Glutamatergic neuron (in vitro differentiated cells): ENCODE measurements at regions not wholly inside any gene's neighbourhood (a gene's known extent, or its start where the extent isn't known, plus 50 kb on each side); places are given as distances from the start of the nearest gene placed in this dataset.

Source experiments
- DNase-seq: peaks from one replicate; pipeline ENCODE4 v3.0.0; 2022
- H3K27ac Mint-ChIP-seq: one replicate; pipeline ENCODE4 v1.8.0; 2020; ENCODE audit warnings: mild to moderate bottlenecking, mixed read lengths, inconsistent platforms; ENCODE audit not compliant: unreplicated experiment
- H3K27me3 Mint-ChIP-seq: one replicate; pipeline ENCODE4 v1.8.0; 2020; ENCODE audit warnings: mild to moderate bottlenecking, moderate library complexity, mixed read lengths, inconsistent platforms; ENCODE audit not compliant: unreplicated experiment
- H3K36me3 Mint-ChIP-seq: one replicate; pipeline ENCODE4 v1.8.0; 2020; ENCODE audit warnings: mild to moderate bottlenecking, mixed read lengths, inconsistent platforms; ENCODE audit not compliant: unreplicated experiment
- H3K4me1 Mint-ChIP-seq: one replicate; pipeline ENCODE4 v1.8.0; 2020; ENCODE audit warnings: mild to moderate bottlenecking, low read depth, mixed read lengths, inconsistent platforms; ENCODE audit not compliant: unreplicated experiment
- H3K4me3 Mint-ChIP-seq: one replicate; pipeline ENCODE4 v1.8.0; 2020; ENCODE audit warnings: mild to moderate bottlenecking, mixed read lengths, inconsistent platforms; ENCODE audit not compliant: unreplicated experiment
- H3K9me3 Mint-ChIP-seq: one replicate; pipeline ENCODE4 v1.8.0; 2020; ENCODE audit warnings: mild to moderate bottlenecking, moderate library complexity, mixed read lengths, inconsistent platforms; ENCODE audit not compliant: unreplicated experiment
- TF ChIP-seq, protein P1 (sequence below): fragments of 200-600 bp; sonication (generic); IDR thresholded peaks from one replicate; pipeline ENCODE4 v1.5.0; 2021; ENCODE audit not compliant: partially characterized antibody, unreplicated experiment

DNA sequence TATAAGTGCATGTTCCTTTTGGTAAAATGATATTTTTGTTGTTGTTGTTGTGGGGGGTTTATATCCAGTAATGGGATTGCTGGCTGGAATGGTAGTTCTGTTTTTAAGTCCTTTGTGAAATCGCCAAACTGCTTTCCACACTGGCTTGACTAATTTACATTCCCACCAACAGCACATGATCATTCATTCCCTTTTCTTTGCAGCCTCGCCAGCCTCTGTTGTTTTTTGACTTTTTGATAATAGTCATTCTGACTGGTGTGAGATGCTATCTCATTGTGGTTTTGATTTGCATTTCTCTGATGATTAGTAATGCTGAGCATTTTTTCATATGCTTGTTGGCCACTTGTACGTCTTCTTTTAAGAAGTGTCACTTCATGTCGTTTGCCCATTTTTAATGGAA, 188.5 kb upstream of the CHRM3 start:
- no peaks in the 10 kb centered on the region for H3K4me1 Mint-ChIP-seq

DNA sequence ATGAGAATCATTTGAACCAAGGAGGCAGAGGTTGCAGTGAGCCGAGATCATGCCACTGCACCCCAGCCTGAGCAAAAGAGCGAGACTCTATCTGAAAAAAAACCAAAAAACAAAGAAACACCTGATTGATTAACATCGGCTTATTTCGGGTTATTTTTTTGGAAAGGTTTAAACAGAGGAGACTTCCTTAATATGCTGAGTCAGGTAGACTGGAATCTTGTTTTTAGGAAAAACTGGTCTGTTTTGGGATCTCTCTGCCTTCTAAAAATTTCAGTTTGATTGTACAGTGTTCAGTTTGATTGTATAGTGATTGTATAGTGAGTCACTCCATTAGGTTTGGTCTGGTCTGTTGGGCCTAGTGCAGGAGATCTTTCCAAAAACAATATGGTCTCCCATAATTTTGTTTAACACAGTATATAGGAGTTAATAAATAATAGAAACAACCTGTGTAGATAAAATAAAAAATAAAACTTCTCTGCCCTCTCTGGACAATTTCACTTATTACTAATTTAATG, 196.3 kb upstream of the CHRM3 start:
- Mint-ChIP-seq H3K27me3 (no peaks in the 10 kb centered on the region), H3K4me1 (no peaks in the 10 kb centered on the region), H3K36me3 (no peaks in the 10 kb centered on the region), H3K27ac (no peak overlapping the region), H3K9me3 (no peaks in the 10 kb centered on the region), H3K4me3 (no peak overlapping the region)
- DNase-seq = no peak
- TF ChIP-seq, protein P1, sequence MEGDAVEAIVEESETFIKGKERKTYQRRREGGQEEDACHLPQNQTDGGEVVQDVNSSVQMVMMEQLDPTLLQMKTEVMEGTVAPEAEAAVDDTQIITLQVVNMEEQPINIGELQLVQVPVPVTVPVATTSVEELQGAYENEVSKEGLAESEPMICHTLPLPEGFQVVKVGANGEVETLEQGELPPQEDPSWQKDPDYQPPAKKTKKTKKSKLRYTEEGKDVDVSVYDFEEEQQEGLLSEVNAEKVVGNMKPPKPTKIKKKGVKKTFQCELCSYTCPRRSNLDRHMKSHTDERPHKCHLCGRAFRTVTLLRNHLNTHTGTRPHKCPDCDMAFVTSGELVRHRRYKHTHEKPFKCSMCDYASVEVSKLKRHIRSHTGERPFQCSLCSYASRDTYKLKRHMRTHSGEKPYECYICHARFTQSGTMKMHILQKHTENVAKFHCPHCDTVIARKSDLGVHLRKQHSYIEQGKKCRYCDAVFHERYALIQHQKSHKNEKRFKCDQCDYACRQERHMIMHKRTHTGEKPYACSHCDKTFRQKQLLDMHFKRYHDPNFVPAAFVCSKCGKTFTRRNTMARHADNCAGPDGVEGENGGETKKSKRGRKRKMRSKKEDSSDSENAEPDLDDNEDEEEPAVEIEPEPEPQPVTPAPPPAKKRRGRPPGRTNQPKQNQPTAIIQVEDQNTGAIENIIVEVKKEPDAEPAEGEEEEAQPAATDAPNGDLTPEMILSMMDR = no peak

More for the DNA sequence above, 188.5 kb upstream of the CHRM3 start:
- no peak for DNase-seq
- H3K27ac Mint-ChIP-seq = no peak overlapping the region
- TF ChIP-seq, protein P1 = no peak
- no peaks in the 10 kb centered on the region for H3K9me3 Mint-ChIP-seq
- H3K36me3 Mint-ChIP-seq = no peaks in the 10 kb centered on the region
- H3K27me3 Mint-ChIP-seq = no peaks in the 10 kb centered on the region
- H3K4me3 Mint-ChIP-seq = no peak overlapping the region

DNA sequence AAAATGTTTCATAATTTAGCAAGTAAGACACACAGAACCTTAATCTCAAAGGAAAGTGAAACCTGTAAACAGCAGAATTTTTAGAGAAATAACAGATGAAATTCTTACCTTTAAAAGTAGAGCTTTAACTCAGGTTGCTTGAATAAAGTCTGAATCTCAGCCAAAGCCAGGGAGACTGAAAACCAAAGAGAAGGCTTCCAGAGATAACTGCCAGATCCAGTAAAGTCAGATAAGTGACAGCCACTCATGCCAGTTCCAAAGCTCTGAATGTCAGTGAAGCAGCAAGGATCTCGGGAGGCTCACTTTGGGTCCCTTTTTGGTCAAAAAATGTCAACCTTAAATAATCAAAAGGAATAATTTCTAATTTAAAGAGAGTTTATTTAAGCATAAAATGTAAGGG, 199.9 kb upstream of the CHRM3 start:
- Mint-ChIP-seq H3K27me3 (no peaks in the 10 kb centered on the region), H3K4me3 (no peak overlapping the region), H3K27ac (no peak overlapping the region), H3K4me1 (no peaks in the 10 kb centered on the region), H3K9me3 (no peaks in the 10 kb centered on the region), H3K36me3 (no peaks in the 10 kb centered on the region)
- DNase-seq = no peak
- TF ChIP-seq, protein P1 = no peak

DNA sequence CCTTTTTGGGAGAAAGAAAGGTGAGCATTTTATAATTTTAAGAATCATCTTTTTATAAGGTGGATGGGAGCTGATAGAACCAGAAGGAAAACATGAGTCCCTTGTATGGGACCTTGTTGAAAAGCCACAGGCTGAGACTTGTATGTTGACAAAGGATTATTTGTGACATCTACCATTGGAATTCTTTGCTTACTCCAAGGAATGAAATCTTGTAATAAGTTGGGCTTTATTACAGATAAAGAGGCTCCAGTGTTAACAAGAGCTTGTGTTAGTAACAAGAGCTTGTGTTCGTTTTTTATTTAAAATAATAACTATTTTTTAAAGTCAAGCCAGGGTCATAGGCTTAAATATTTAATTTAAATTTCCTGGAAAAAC, 201.1 kb upstream of the CHRM3 start:
- no peaks in the 10 kb centered on the region for H3K36me3 Mint-ChIP-seq
- no peaks in the 10 kb centered on the region for H3K27me3 Mint-ChIP-seq
- TF ChIP-seq, protein P1 = no peak
- H3K27ac Mint-ChIP-seq = no peak overlapping the region
- H3K9me3 Mint-ChIP-seq = no peaks in the 10 kb centered on the region
- no peak for DNase-seq
- H3K4me1 Mint-ChIP-seq = no peaks in the 10 kb centered on the region
- H3K4me3 Mint-ChIP-seq = no peak overlapping the region

DNA sequence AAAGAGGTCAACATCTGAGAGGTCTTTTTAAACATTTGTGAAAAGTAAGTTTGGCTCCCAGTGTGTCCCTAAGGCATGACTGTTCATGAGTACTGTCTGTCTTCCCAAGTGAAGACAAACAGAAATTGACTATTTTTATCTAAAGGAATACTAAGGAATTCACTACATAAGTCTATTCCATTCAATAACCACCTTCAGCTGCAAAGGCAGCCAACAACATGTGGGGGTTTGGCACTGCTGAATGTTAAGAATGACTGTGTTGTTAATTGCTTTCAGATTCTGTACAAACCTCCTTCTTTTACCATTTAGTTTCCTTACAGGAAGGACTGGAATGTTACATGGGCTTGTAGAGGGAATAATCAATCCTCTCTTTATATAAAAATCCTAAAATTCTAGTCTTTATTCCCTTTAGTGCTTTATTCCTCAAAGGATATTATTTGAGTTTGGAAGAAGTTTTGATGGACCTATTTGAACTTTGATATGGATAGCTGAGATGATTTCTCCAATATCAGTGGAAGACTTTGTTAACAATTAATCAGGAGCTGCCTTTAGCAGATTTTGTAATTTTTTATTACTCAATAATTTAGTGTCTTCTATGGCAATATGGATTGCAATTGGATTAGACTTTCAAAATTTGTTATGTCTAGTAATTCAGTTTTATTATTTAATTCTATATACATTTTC, 201.7 kb upstream of the CHRM3 start:
- DNase-seq = no peak

More for the DNA sequence above, 201.7 kb upstream of the CHRM3 start:
- Mint-ChIP-seq H3K4me1 (no peaks in the 10 kb centered on the region), H3K36me3 (no peaks in the 10 kb centered on the region), H3K9me3 (no peaks in the 10 kb centered on the region), H3K27me3 (no peaks in the 10 kb centered on the region), H3K4me3 (no peak overlapping the region), H3K27ac (no peak overlapping the region)
- TF ChIP-seq, protein P1 = no peak
